AG10803 (cell line): ENCODE measurements at regions not wholly inside any gene's neighbourhood (a gene's known extent, or its start where the extent isn't known, plus 50 kb on each side); places are given as distances from the start of the nearest gene placed in this dataset.

Experiments used
- DNase-seq: peaks from one replicate; pipeline ENCODE4 v3.0.0; 2010; ENCODE audit warnings: low read depth
- H3K4me3 ChIP-seq: 2 replicates; pipeline ENCODE4 v1.5.1; 2011; ENCODE audit warnings: mild to moderate bottlenecking, low read length, control low read depth
- TF ChIP-seq, protein P1 (sequence below): conservative IDR thresholded peaks from 2 replicates; pipeline ENCODE4 v1.5.1; 2011; ENCODE audit warnings: mild to moderate bottlenecking, low read length, control low read depth, inconsistent platforms

DNA sequence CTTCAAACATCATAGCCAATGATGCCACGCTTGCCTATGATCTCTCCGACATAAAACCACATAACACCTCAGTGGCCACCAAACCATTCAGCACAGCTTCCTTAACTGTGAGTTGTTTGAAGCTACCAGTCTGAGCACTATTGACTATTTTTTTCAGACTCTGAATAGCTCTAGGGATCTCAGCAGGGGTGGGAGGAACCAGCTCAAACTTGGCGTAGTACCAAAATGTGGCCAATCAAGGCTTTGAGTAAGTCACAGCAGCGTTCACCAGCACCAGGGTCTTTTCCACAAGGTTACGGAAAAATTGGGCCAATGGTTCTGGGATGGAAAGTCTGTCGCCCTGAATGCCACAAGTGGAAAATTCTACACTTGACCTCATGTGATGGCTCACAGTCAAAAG is 70.6 kb downstream of the SMPDL3A start:
- TF ChIP-seq, protein P1, sequence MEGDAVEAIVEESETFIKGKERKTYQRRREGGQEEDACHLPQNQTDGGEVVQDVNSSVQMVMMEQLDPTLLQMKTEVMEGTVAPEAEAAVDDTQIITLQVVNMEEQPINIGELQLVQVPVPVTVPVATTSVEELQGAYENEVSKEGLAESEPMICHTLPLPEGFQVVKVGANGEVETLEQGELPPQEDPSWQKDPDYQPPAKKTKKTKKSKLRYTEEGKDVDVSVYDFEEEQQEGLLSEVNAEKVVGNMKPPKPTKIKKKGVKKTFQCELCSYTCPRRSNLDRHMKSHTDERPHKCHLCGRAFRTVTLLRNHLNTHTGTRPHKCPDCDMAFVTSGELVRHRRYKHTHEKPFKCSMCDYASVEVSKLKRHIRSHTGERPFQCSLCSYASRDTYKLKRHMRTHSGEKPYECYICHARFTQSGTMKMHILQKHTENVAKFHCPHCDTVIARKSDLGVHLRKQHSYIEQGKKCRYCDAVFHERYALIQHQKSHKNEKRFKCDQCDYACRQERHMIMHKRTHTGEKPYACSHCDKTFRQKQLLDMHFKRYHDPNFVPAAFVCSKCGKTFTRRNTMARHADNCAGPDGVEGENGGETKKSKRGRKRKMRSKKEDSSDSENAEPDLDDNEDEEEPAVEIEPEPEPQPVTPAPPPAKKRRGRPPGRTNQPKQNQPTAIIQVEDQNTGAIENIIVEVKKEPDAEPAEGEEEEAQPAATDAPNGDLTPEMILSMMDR = no peak
- DNase-seq = no peak

DNA sequence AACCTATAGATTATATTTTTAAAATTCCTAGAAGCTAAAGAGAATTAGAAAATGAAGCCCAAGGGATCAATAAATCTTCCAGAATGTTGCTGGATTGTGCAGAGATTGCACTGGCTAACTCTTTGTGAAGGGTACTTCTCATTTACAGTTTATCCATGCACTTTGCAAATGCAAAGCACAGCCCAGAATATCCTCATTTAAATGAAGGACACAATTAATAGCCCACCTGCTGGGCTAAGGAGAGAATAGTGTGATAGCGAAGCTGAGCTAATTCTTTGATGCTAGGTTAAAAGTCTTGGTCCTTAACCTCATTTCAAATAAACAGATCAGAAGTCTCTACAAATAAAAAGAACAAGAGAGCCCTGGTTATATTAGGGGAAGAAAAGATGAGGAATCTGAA is 72.5 kb downstream of the SMPDL3A start:
- no peak overlapping the region for H3K4me3 ChIP-seq
- TF ChIP-seq, protein P1 = no peak
- DNase-seq = no peak

More for the DNA sequence above, 70.6 kb downstream of the SMPDL3A start:
- no peak overlapping the region for H3K4me3 ChIP-seq

DNA sequence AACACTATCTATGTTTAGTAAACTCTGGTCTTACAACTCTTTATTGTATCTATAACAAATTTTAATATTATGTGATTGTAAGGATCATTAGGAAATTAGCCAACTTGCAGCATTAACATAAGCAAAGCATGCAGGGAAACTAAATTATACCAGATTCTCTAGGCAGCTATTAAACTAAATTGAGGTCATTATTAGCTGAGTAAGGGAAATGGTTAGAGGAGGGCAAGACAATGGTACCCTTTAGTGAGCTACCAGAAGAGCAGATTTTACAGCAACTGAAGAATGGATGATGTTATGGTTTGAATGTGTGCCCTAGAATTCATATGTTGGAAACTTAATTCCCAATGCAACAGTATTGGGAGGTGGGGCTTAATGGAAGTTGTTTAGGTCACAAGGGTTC is 79.1 kb downstream of the SMPDL3A start:
- H3K4me3 ChIP-seq = no peak overlapping the region
- TF ChIP-seq, protein P1 = no peak
- DNase-seq = no peak

DNA sequence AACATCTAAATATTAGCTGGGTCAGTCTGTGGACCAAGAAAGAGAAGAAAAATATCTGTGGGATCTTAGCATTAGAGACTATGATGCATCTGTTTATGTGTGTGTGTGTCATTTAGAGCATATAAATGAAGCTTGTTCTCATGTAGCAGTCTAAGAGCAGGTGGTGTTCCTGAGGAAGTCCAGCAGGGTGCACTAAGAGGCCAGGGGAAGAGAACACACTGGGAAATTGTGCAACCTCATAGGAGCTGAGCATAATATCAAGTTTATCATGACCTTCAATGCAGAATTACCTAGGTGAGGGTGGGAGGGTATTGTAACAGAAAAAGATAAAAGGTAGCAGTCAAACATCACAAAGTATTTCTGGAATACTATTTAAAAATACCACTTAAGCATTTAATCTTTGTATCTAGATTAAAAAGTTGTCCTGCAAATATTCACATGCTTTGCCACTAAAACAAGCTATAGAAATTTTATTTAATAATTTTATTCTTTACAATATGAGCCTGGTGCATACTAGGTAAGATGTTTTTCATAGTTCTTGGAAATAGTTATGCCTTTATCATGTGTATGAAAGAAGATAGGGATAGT is 80.5 kb downstream of the SMPDL3A start:
- H3K4me3 ChIP-seq = no peak overlapping the region
- peak; percentile 45 for DNase-seq
- TF ChIP-seq, protein P1 = peak; percentile 64

DNA sequence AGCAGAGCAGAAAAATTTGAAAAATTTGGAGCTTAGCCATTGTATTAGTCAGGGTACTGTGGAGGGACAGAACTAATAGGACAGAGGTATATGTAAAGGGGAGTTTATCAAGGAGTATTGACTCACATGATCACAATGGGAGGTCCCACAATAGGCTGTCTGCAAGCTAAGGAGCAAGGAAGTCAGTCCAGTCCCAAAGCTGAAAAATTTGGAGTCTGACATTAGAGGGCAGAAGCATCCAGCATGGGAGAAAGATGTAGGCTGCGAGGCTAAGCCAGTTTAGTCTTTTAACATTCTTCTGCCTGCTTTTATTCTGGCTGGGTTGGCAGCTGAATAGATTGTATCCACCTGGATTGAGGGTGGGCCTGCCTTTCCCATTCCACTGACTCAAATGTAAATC is 82.0 kb downstream of the SMPDL3A start:
- DNase-seq = no peak
- TF ChIP-seq, protein P1 = no peak
- H3K4me3 ChIP-seq = no peak overlapping the region

DNA sequence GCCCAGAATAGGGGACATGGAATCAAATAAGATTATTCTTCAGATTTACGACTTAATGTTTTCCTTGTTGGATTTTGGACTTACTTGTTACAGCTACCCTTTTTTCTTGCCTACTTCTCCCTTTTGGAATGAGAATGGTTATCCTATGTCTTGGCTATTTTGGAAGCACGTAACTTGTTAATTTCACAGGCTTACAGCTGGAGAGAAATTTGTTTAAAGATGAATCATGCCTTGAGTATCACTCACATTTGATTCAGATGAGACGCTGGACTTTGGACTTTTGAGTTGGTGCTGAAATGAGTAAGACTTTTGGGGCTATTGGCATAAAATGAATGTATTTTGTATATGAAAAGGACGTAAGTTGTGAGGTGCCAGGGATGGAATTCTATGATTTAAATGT is 83.3 kb downstream of the SMPDL3A start:
- no peak for DNase-seq
- TF ChIP-seq, protein P1 = no peak
- no peak overlapping the region for H3K4me3 ChIP-seq

DNA sequence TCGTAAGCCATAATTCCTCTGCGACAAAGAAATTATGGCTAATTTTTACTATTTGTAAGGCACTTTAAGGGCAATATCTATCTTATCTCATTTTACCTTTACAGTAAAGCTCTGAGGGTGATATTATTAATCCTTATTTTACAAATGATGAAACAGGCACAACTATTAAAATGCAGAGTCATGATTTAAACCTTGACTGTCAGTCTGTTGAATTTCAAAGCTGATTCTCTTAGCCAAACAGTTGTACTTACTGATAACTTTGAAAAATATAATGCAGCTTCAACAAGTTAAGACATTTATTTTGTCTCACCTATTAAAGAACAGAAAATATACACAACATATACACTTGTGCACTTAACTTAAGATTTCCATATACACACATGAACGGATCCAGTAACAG is 88.2 kb downstream of the SMPDL3A start:
- DNase-seq = no peak
- no peak overlapping the region for H3K4me3 ChIP-seq
- TF ChIP-seq, protein P1 = no peak
